ENCODE measurements at regions not wholly inside any gene's neighbourhood (a gene's known extent, or its start where the extent isn't known, plus 50 kb on each side); places are given as distances from the start of the nearest gene placed in this dataset.

- H3K27ac ChIP-seq: no peak overlapping the region
- H3K9me3 ChIP-seq: peaks cover 3 to 90% of the 10 kb centered on the region in 2 donors
- TF ChIP-seq, protein P1, sequence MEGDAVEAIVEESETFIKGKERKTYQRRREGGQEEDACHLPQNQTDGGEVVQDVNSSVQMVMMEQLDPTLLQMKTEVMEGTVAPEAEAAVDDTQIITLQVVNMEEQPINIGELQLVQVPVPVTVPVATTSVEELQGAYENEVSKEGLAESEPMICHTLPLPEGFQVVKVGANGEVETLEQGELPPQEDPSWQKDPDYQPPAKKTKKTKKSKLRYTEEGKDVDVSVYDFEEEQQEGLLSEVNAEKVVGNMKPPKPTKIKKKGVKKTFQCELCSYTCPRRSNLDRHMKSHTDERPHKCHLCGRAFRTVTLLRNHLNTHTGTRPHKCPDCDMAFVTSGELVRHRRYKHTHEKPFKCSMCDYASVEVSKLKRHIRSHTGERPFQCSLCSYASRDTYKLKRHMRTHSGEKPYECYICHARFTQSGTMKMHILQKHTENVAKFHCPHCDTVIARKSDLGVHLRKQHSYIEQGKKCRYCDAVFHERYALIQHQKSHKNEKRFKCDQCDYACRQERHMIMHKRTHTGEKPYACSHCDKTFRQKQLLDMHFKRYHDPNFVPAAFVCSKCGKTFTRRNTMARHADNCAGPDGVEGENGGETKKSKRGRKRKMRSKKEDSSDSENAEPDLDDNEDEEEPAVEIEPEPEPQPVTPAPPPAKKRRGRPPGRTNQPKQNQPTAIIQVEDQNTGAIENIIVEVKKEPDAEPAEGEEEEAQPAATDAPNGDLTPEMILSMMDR (IDR thresholded peaks at IDR 0.05): no peak
- no peak overlapping the region for H3K4me3 ChIP-seq
- no peaks in the 10 kb centered on the region for H3K27me3 ChIP-seq
- ATAC-seq (no peak), DNase-seq (no peak)
- intact Hi-C loops (cut with DNase I): no loop called here
- no peaks in the 10 kb centered on the region for H3K36me3 ChIP-seq
- H3K4me1 ChIP-seq: no peaks in the 10 kb centered on the region
Observed at GRCh38 chr6:62652692-62653328, 366.8 kb upstream of the KHDRBS2 start.

DNA sequence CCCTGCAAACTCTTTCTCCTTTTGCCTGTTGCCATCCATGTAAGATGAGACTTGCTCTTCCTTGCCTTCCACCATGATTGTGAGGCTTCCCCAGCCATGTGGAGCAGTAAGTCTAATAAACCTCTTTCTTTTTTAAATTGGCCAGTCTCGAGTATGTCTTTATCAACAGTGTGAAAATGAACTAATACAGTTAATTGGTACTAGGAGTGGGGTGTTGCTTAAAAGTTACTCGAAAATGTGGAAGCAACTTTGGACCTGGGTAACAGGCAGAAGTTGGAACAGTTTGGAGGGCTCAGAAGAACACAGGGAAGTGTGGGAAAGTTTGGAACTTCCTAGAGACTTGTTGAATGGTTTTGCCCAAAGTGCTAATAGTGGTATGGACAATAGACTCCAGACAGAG lies 359.2 kb upstream of the KHDRBS2 start:
- Histone ChIP-seq H3K9me3 (peaks cover 3 to 64% of the 10 kb centered on the region in 2 donors), H3K4me3 (no peak overlapping the region), H3K27me3 (no peaks in the 10 kb centered on the region), H3K27ac (no peak overlapping the region), H3K36me3 (no peaks in the 10 kb centered on the region), H3K4me1 (no peaks in the 10 kb centered on the region)
- TF ChIP-seq, protein P1 (IDR thresholded peaks at IDR 0.05): no peak
- DNase-seq (no peak), ATAC-seq (no peak)
- intact Hi-C loops (cut with DNase I): no loop called here

DNA sequence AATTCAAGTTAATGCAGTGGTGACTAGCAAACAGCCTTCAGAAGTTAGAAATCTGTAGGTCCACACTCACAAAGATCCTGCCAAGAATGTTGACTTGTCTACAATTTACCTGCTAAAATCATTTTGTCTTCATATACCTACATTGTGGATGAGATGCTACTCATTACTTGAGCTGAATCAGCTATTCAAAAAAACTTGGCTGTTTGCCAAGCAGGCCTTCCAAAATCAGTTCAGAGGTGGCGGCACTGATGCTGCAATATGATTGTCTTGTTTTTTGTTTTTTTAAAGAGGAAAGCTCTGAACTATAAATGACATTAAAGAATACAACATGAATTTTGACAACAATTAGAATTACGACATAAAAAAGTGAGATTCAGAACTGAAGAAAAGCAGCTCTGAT lies 354.7 kb upstream of the KHDRBS2 start:
- DNase-seq: no peak
- H3K9me3 ChIP-seq: peaks cover 2 to 30% of the 10 kb centered on the region in 2 donors
- no peaks in the 10 kb centered on the region for H3K36me3 ChIP-seq
- H3K27me3 ChIP-seq: no peaks in the 10 kb centered on the region
- no peaks in the 10 kb centered on the region for H3K4me1 ChIP-seq
- no peak for ATAC-seq
- TF ChIP-seq, protein P1 (IDR thresholded peaks at IDR 0.05): no peak
- H3K27ac ChIP-seq: no peak overlapping the region
- no peak overlapping the region for H3K4me3 ChIP-seq
- intact Hi-C loops (cut with DNase I): no loop called here

DNA sequence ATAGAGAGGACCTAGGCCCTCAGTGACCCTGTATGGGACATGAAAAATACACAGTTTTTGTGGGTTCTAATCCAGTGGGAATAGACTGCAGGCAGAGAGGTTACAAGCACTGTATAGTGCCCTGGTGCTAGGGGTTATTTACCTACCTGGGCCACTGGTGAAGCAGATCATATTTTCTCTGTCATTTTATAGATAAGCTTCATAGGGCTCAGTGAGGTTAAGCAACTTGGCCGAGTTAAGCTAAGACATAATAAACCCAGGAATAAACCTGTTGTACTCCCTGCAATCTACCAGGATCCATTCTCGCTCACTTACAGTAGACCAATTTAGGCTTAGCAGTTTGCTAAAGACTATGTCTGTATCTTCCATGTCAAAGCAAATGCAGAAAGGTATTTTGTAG lies 340.6 kb upstream of the KHDRBS2 start:
- TF ChIP-seq, protein P1 (IDR thresholded peaks at IDR 0.05): no peak
- Histone ChIP-seq H3K27ac (no peak overlapping the region), H3K36me3 (no peaks in the 10 kb centered on the region), H3K27me3 (no peaks in the 10 kb centered on the region), H3K4me3 (no peak overlapping the region), H3K9me3 (no peaks in the 10 kb centered on the region), H3K4me1 (no peaks in the 10 kb centered on the region)
- ATAC-seq (no peak), DNase-seq (no peak)
- intact Hi-C loops (cut with DNase I): no loop called here

DNA sequence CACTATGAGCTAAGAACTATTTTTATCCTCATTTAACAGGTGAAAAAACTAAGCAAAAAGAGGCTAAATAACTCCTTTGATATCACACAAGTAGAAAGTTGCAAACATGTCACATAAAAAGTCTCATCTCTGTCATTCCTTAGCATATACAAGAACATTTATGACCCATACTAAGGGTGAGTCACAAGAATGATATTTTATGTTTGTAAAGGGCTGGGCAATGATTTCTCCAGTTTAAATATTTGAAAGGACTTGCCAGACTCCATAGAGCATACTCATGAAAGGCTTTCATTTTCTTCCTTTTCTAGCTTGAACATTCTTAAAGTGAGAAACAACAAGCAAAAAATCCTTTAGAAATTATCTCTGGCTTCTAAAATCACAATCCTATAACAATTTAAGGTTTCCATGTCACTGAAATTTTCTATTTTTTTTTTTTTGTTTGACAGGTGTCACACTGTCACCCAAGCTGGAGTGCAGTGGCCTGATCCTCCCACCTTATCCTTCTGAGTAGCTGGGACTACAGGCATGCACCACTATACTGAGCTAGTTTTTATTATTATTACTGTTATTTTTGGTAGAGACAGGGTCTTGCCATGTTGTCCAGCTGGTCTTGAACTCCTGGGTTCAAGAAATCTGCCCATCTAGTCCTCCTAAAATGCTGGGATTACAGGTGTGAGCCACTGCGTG lies 338.0 kb upstream of the KHDRBS2 start:
- peak; percentile 92 for ATAC-seq
- TF ChIP-seq, protein P1 (IDR thresholded peaks at IDR 0.05): no peak
- intact Hi-C loops (cut with DNase I): no loop called here

More for the DNA sequence above, 338.0 kb upstream of the KHDRBS2 start:
- H3K27me3 ChIP-seq: no peaks in the 10 kb centered on the region
- H3K4me1 ChIP-seq: no peaks in the 10 kb centered on the region
- H3K4me3 ChIP-seq: no peak overlapping the region
- no peaks in the 10 kb centered on the region for H3K9me3 ChIP-seq
- no peak for DNase-seq
- H3K27ac ChIP-seq: peak overlapping the region; percentile 20 to 37
- H3K36me3 ChIP-seq: no peaks in the 10 kb centered on the region

All from left lung (tissue), 4 donors.